Stomach smooth muscle (tissue), 2 donors: ENCODE measurements at regions not wholly inside any gene's neighbourhood (a gene's known extent, or its start where the extent isn't known, plus 50 kb on each side); places are given as distances from the start of the nearest gene placed in this dataset.

Source experiments
- H3K27ac ChIP-seq: one replicate; pipeline ENCODE4 v1.7.0; 2013; ENCODE audit warnings: mild to moderate bottlenecking, low read length, inconsistent platforms
- H3K27me3 ChIP-seq, 2 donors: one replicate each; pipeline ENCODE4 v1.7.0; 2013; ENCODE audit warnings: low read length in 2 of 2; ENCODE audit not compliant: insufficient read depth in 2 of 2, control insufficient read depth in 1 of 2
- H3K36me3 ChIP-seq, 2 donors: one replicate each; pipeline ENCODE4 v1.7.0; 2013; ENCODE audit warnings: low read length in 2 of 2; ENCODE audit not compliant: control insufficient read depth in 2 of 2, insufficient read depth in 2 of 2
- H3K4me1 ChIP-seq: one replicate; pipeline ENCODE4 v1.7.0; 2013; ENCODE audit warnings: low read length; ENCODE audit not compliant: control insufficient read depth, insufficient read depth
- H3K4me3 ChIP-seq, 2 donors: one replicate each; pipeline ENCODE4 v1.7.0; 2013; ENCODE audit warnings: low read length in 2 of 2
- H3K9ac ChIP-seq, 2 donors: one replicate each; pipeline ENCODE4 v1.7.0; 2013; ENCODE audit warnings: low read length in 2 of 2, mild to moderate bottlenecking in 1 of 2
- H3K9me3 ChIP-seq, 2 donors: one replicate each; pipeline ENCODE4 v1.7.0; 2013; ENCODE audit warnings: low read length in 2 of 2; ENCODE audit not compliant: control insufficient read depth in 2 of 2
- donor health status: healthy.
- donor health status: Pancreatic carcinoma.

DNA sequence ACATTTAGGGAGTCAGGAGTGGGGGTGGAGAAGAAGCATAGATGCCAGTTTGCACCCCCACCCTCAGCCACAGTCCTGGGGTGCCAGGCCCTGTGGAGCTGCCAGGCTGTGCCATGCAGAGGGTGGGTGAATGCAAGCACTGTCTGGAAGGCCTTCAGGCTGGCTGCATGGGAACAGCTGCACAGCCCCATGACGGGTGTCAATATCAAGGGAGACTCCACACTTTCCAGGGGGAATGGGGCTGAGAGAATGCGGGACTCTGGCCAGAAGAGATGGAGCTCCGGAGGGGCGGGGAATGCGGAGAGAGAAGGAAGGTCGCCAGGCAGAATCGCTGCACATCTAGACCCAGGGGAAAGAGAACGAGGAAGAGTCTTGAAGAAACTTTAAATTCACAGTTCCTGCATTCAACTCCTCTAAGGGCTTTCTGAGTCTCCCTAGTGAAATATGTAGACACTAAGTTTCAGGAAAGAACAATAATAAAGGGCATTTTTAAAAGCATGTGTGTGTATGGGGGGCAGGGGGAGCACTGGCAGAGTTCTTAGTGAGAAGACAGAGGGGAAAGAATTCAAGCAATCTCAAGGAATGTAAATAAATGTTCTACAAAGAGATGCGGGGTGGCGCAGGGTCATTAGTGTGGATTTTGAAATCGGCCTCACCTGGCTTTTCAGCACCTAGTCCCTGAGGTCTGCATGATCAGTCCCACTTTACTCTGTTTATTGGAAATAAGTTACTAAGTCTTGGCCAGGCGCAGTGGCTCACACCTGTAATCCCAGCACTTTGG is 59.1 kb downstream of the BOD1 start:
- Histone ChIP-seq H3K27ac (no peak overlapping the region), H3K4me3 (no peak overlapping the region), H3K9me3 (peaks cover 0 to 6% of the 10 kb centered on the region in 2 donors), H3K36me3 (no peaks in the 10 kb centered on the region), H3K27me3 (no peaks in the 10 kb centered on the region), H3K4me1 (peaks cover 22% of the 10 kb centered on the region), H3K9ac (no peak overlapping the region)

DNA sequence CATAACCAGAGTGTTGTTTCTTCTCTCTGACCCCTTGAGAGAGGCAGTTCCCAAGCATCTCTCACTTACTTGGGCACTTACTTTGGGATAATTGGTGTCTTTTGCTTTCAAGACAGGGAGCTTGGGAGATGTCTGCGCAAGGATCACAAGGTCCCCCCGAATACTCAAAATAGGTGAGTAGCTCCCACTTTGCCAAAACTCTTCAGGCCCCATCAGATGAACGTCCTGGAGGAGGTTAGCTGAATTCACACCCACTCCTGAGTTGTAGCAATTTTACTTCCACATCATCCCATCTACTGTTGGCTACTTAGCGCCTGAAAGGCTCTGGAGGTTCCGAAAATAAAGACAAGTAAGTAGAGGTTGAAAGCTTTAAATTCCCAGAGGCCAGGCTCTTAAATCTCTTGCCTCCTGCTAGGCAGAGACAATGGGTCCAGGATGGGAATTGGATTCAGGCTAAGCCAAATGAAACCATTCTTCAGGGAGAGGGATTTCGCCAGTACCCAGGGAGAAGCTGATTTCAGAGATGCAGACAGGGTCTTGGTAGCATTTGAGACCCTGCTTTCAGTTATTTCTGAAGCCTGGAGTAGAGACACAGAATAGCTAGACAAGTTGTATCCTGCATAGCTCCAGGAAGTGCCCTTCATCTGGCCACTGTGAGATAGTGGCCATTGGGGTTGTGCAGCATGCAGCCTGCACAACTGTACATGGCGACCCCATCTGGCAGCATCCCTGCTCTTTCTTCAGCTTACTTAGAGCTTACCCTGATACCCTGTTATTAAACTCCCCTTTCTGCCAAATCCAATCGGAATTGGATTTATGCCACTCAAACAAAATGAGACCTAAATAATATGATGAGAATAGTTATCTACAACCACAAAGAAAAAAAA is 60.1 kb downstream of the BOD1 start:
- no peak overlapping the region for H3K27ac ChIP-seq

GRCh38 chr5:173554989-173555705 is 61.3 kb downstream of the BOD1 start:
- Histone ChIP-seq H3K9me3 (peaks cover 0 to 6% of the 10 kb centered on the region in 2 donors), H3K4me1 (peaks cover 22% of the 10 kb centered on the region), H3K27ac (no peak overlapping the region), H3K36me3 (no peaks in the 10 kb centered on the region), H3K9ac (no peak overlapping the region), H3K4me3 (peak overlapping the region in 1 of 2 donors; percentile 35), H3K27me3 (no peaks in the 10 kb centered on the region)

More for the DNA sequence above, 60.1 kb downstream of the BOD1 start:
- H3K9ac ChIP-seq = no peak overlapping the region
- H3K27me3 ChIP-seq = no peaks in the 10 kb centered on the region
- H3K4me1 ChIP-seq = peaks cover 22% of the 10 kb centered on the region
- H3K36me3 ChIP-seq = no peaks in the 10 kb centered on the region
- peaks cover 0 to 6% of the 10 kb centered on the region in 2 donors for H3K9me3 ChIP-seq
- H3K4me3 ChIP-seq = no peak overlapping the region

DNA sequence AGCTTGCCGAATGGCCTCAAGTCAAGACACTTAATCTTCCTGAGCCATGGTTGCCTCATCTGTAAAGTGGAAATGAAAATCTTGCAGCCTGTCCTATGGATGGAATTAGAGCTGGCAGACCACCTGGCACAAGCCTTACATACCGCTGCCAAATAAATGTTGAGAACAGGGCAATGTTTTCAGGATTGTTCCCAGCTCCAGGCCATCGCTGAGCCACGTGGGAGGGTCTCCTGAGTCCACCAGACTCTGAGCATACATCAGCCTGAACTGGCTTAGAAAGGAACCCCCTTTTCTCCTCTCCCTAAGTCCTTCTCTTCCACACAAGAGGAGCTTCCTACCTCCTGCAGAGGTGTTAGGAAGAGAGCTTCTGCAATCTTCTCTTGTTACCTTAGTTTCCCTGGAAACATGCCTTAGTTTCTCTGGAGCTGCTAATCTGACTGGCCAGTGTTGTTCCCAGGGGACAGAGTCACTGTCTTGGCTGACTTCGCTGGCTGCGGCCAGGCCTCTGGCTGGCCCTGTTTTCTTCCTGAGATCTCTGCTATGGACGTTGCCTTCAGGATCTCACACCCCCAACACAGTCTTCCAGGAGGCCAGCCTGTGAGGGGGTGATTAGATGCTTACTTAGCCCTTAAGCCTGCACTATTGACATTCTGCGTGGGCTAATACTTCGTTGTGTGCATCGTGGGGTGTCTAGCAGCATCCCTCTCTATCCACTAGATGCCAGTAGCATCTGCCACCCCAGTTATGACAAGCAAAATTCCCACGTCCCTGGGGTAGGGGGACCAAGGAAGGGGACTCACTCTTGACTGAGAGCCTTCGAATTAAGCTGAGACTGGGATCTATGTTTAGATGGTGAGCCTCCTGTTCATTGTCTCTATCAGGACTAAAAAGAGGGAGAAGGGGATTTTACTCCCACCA is 62.2 kb downstream of the BOD1 start:
- Histone ChIP-seq H3K9ac (no peak overlapping the region), H3K4me1 (peaks cover 22% of the 10 kb centered on the region), H3K27me3 (no peaks in the 10 kb centered on the region), H3K36me3 (no peaks in the 10 kb centered on the region), H3K4me3 (no peak overlapping the region), H3K9me3 (no peaks in the 10 kb centered on the region), H3K27ac (no peak overlapping the region)

- H3K27ac ChIP-seq = no peak overlapping the region
- no peaks in the 10 kb centered on the region for H3K9me3 ChIP-seq
- H3K4me1 ChIP-seq = peaks cover 15% of the 10 kb centered on the region
- no peaks in the 10 kb centered on the region for H3K36me3 ChIP-seq
- H3K4me3 ChIP-seq = no peak overlapping the region
- H3K9ac ChIP-seq = no peak overlapping the region
- H3K27me3 ChIP-seq = peaks cover 0 to 2% of the 10 kb centered on the region in 2 donors
Observed at GRCh38 chr5:173550641-173551040, 65.8 kb downstream of the BOD1 start.

DNA sequence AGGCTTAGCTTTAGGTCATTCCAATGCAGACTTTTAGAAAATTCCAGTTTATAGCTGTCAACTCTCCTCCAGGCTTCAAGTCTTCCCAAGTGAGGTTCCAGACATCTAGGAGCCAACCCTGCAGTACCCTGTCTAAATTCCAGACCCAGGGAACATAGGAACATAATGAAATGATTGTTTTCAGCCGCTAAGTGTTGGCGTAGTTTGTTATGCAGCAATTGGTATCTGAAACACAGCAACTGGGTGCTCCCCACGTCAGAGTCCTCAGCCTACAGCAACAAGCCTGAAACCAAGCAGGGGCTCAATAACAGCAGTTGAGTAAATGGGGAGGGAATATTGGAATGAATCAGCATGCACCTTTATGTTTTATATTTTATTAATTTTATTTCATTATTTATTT is 66.8 kb downstream of the BOD1 start:
- H3K9me3 ChIP-seq = no peaks in the 10 kb centered on the region
- H3K27me3 ChIP-seq = peaks cover 0 to 2% of the 10 kb centered on the region in 2 donors
- H3K9ac ChIP-seq = no peak overlapping the region
- no peak overlapping the region for H3K27ac ChIP-seq
- no peaks in the 10 kb centered on the region for H3K36me3 ChIP-seq
- peaks cover 8% of the 10 kb centered on the region for H3K4me1 ChIP-seq
- H3K4me3 ChIP-seq = no peak overlapping the region

GRCh38 chr5:173547579-173547978 is 68.9 kb downstream of the BOD1 start:
- H3K4me1 ChIP-seq = no peaks in the 10 kb centered on the region
- no peak overlapping the region for H3K27ac ChIP-seq
- H3K36me3 ChIP-seq = no peaks in the 10 kb centered on the region
- peaks cover 0 to 2% of the 10 kb centered on the region in 2 donors for H3K27me3 ChIP-seq
- H3K4me3 ChIP-seq = no peak overlapping the region
- no peak overlapping the region for H3K9ac ChIP-seq
- no peaks in the 10 kb centered on the region for H3K9me3 ChIP-seq

DNA sequence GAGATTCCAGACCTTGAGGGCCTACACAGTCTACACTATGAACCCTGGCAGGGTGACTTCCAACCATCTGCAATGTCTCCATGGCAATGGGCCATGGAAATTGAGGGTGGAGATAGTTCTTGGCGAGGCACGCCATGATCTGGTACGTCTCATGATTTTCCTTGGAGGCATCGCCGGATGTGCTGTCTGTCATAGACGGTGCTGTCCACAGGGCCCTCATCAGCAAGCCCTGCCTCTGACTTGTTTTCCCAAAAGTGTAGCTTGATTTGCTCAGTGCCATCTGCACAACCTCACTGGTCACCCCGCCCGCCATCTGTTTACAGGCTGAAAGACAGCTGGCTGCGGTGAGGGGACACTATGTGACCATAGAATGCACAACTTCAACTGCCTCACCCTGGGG is 73.5 kb downstream of the BOD1 start:
- Histone ChIP-seq H3K4me1 (no peaks in the 10 kb centered on the region), H3K27me3 (peaks cover 0 to 2% of the 10 kb centered on the region in 2 donors), H3K36me3 (no peaks in the 10 kb centered on the region), H3K27ac (no peak overlapping the region), H3K9ac (no peak overlapping the region), H3K9me3 (no peaks in the 10 kb centered on the region), H3K4me3 (no peak overlapping the region)

- Histone ChIP-seq H3K9me3 (no peaks in the 10 kb centered on the region), H3K27me3 (no peaks in the 10 kb centered on the region), H3K9ac (no peak overlapping the region), H3K4me1 (no peaks in the 10 kb centered on the region), H3K27ac (no peak overlapping the region), H3K4me3 (no peak overlapping the region), H3K36me3 (no peaks in the 10 kb centered on the region)
Observed at GRCh38 chr5:173542159-173542558, 74.3 kb downstream of the BOD1 start.

DNA sequence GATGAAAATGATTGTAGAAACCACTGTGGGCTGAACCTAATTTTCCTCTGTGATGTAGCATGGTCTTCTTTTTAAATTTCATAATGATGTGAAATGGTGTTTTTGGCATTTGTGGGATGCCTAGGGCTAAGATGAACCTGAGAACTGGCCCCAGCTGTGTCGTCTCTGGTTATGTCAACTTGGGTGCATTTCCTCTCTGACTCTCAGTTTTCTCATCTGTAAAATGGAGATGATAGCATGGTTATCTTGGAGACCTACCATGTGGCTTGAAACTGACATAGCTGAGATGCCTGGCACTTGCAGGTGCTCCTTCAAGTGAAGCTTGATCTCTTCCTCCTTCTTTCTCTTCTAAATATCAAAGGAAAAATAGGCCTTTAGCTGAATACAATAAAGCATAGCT is 77.8 kb downstream of the BOD1 start:
- Histone ChIP-seq H3K27ac (no peak overlapping the region), H3K27me3 (no peaks in the 10 kb centered on the region), H3K4me1 (no peaks in the 10 kb centered on the region), H3K36me3 (no peaks in the 10 kb centered on the region), H3K9ac (no peak overlapping the region), H3K9me3 (no peaks in the 10 kb centered on the region), H3K4me3 (no peak overlapping the region)
